Large intestine (tissue), 3 donors: ENCODE measurements at regions not wholly inside any gene's neighbourhood (a gene's known extent, or its start where the extent isn't known, plus 50 kb on each side); places are given as distances from the start of the nearest gene placed in this dataset.
A peak's percentile ranks its signal among the peaks of the same experiment; 100 is the strongest.
"Not testable (repeated sequence)": the region's sequence is repeated elsewhere in the genome, so short reads cannot be mapped to it uniquely, and the experiment has no call there.

ENCODE experiments used
- DNase-seq, 2 donors: peaks; one replicate each; pipeline versions ENCODE4 v3.0.0 to v3.0.0-alpha.2; 2013
- H3K27ac ChIP-seq: one replicate; pipeline ENCODE4 v1.5.1; 2013; ENCODE audit warnings: low read length
- H3K27me3 ChIP-seq: 2 replicates; pipeline ENCODE4 v1.6.1; 2013; ENCODE audit warnings: low read length; ENCODE audit not compliant: control insufficient read depth, insufficient read depth
- H3K36me3 ChIP-seq: 2 replicates; pipeline ENCODE4 v1.6.1; 2013; ENCODE audit warnings: low read length; ENCODE audit not compliant: control insufficient read depth, insufficient read depth
- H3K4me1 ChIP-seq: one replicate; pipeline ENCODE4 v1.6.1; 2013; ENCODE audit warnings: low read length; ENCODE audit not compliant: control insufficient read depth, insufficient read depth
- H3K4me3 ChIP-seq: one replicate; pipeline ENCODE4 v1.5.1; 2013; ENCODE audit warnings: low read length
- H3K9me3 ChIP-seq: one replicate; pipeline ENCODE4 v1.6.1; 2013; ENCODE audit warnings: mild to moderate bottlenecking, low read depth, low read length, moderate library complexity; ENCODE audit not compliant: control insufficient read depth
- WGBS: methylation state at CpG from one replicate; pipeline ENCODE4 v1.1.5; 2013; ENCODE audit warnings: low lambda C conversion rate; ENCODE audit not compliant: insufficient coverage; 5-methylcytosine and 5-hydroxymethylcytosine counted together

DNA sequence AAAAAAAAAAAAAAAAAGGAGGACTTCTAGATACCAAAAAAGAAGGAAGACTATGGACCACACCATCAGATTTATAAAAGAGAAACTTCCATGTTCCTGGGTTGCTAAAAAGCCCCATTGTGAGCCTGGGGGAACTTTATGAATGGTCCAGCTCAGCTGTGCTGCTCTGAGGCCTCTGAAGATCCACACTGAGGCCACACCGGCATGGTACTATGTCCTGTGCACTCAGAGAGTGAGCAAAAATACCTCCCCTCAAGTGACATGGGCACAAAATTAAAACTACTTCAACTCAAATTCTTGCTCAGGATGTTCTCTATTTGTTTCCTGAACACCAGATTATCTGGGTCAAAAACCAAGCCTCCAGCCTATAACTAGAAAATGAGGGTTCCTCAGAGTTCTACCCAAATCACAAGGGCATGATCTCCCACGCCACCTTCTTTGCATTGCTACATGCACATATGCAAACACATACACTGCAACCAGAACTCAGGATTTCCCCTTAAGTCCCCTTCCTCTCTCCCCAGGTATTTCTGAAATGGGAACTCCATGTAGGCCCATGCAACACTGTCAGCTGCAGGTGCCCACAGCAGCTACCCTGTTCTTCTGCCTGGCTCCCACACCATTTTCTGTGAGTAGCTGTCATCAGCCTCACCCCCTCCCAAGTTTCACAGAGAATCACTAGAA lies 94.4 kb downstream of the SH3GLB1 start:
- WGBS = no CpG with 5 or more reads among the region's 2 CpGs
- H3K36me3 ChIP-seq = no peaks in the 10 kb centered on the region
- H3K4me1 ChIP-seq = peaks cover 18% of the 10 kb centered on the region
- H3K27me3 ChIP-seq = no peaks in the 10 kb centered on the region
- H3K4me3 ChIP-seq = no peak overlapping the region
- no peak for DNase-seq
- no peak overlapping the region for H3K27ac ChIP-seq
- no peaks in the 10 kb centered on the region for H3K9me3 ChIP-seq

- DNase-seq = not testable (repeated sequence)
- whole genome bisulfite sequencing = 100% methylated on average over 1 of the region's 1 CpG
Observed at GRCh38 chr1:86803641-86804040, 99.3 kb downstream of the SH3GLB1 start.

DNA sequence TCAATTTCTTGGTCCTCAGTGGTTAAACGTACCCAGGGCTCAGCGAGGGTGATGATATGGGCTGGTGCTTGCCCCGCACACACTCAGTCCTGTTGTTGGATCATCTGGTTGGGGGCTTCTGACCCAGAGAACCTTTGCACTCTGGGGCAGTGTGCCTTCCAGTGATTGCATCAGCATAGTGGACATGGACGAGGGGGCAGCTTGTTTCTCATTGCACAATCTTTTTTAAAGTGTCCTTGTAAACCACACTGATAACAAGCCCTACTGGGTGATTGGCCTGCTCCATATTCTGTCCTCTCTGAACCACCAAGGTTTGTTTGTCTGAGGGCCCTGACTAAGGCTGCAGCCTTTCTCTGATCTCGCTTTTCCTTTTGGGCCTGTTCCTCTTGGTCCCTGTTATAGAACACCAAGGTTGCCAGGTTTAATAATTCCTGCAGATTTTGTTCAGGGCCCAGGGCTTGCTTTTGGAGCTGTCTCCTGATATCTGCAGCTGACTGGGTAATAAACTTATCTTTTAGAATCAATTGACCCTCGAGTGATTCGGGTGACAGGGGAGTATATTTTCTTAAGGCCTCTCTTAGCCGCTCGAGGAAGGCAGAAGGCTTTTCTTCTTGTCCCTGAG lies 101.6 kb downstream of the SH3GLB1 start:
- H3K27me3 ChIP-seq, H3K9me3 ChIP-seq, H3K4me3 ChIP-seq, H3K36me3 ChIP-seq: not testable (repeated sequence)
- peak; percentile 70 to 88 for DNase-seq
- 0% methylated on average over 1 of the region's 9 CpGs for WGBS
- Histone ChIP-seq H3K27ac (peak overlapping the region; percentile 88), H3K4me1 (peaks cover 24% of the 10 kb centered on the region)

More at GRCh38 chr1:86803641-86804040, 99.3 kb downstream of the SH3GLB1 start:
- not testable (repeated sequence) for H3K27me3 ChIP-seq, H3K27ac ChIP-seq, H3K4me3 ChIP-seq, H3K9me3 ChIP-seq, H3K36me3 ChIP-seq
- peaks cover 24% of the 10 kb centered on the region for H3K4me1 ChIP-seq

GRCh38 chr1:86811142-86811924 lies 102.6 kb downstream of the SELENOF start:
- Histone ChIP-seq H3K4me1 (peaks cover 17% of the 10 kb centered on the region), H3K27me3 (no peaks in the 10 kb centered on the region), H3K27ac (no peak overlapping the region), H3K9me3 (no peaks in the 10 kb centered on the region), H3K36me3 (no peaks in the 10 kb centered on the region), H3K4me3 (no peak overlapping the region)
- WGBS = no CpG with 5 or more reads among the region's 8 CpGs
- peak in 1 of 2 donors; percentile 37 for DNase-seq

DNA sequence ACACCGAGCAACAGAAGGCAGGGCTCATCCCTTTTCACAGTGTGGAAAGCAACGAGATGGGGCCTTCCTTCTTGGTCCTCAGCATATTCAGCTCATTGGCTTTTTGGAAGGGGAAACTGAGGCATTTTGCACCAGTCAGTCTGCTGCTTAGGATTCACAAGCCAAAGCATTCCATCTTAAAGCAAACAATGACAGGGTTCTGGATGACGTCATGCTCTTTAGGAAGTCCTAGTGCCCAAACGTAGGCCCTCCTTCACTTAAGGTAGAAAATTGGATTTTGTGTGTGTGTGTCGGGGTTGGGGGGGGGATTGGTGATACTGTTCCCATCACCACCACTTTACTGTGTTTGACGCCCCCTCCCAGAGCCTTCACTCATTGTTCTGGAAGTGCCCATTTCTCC lies 101.6 kb downstream of the SELENOF start:
- no peak overlapping the region for H3K4me3 ChIP-seq
- no peaks in the 10 kb centered on the region for H3K36me3 ChIP-seq
- no CpG with 5 or more reads among the region's 6 CpGs for WGBS
- no peaks in the 10 kb centered on the region for H3K27me3 ChIP-seq
- peaks cover 7% of the 10 kb centered on the region for H3K4me1 ChIP-seq
- H3K27ac ChIP-seq = no peak overlapping the region
- no peak for DNase-seq
- H3K9me3 ChIP-seq = no peaks in the 10 kb centered on the region
